GM18951 (cell line): ENCODE measurements at regions not wholly inside any gene's neighbourhood (a gene's known extent, or its start where the extent isn't known, plus 50 kb on each side); places are given as distances from the start of the nearest gene placed in this dataset.

ENCODE experiments used
- POLR2A ChIP-seq: IDR thresholded peaks from 4 replicates; pipeline ENCODE4 v1.6.1; 2011; ENCODE audit warnings: mild to moderate bottlenecking; ENCODE audit not compliant: insufficient read length, insufficient read depth; ENCODE audit errors: extremely low read depth
- in situ Hi-C: fragments of 300-500 bp; cut with MboI; formaldehyde crosslinking; loops from one replicate; pipeline ENCODE4 v1.12.0; 2022; ENCODE audit warnings: low sequenced_read_pairs, mixed read lengths, inconsistent platforms; ENCODE audit not compliant: unreplicated experiment

DNA sequence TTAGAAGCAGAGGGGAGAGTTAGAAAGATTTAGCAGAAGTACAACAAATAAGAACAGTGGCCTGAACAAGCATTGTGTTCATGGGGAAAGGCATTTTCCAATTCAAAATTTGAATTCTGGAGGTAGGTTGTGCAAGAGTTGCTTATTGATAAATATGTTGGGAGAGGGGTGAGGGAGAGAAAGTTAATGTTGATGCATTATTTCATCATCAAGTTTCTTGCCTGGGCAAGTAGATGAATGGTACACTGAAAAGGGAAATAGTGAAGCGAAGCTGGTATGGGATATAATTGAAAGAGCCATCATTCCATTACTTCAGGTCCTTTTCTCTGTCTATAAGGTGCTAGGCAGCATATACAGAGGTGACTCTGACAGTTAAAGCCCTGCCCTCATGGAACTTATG, 288.9 kb upstream of the GBE1 start:
- in situ Hi-C loops, result no loop called here
- no peak for TF ChIP-seq POLR2A

GRCh38 chr3:82048711-82049110, 287.3 kb upstream of the GBE1 start:
- in situ Hi-C loops, result no loop called here
- no peak for TF ChIP-seq POLR2A

GRCh38 chr3:82044930-82045705, 283.7 kb upstream of the GBE1 start:
- no peak for TF ChIP-seq POLR2A
- in situ Hi-C loops, result no loop called here

DNA sequence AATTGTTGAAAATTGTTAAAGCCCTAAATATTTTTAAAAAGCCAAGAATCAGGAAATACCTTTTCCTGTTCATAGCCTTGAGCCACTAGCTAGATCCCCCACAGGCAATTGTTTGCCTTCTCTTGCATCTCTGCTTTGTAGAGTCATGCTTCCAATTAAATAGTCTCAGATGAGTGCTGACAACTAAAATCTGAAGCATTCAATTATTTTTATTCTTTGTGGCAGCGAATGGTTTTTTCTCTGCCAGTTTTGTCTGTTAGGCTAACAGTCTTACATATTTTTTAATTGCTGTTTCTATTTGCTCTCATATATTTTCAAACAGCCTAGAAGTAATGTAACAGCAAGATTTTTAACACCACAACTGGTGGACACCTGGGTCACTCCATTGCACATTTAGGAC, 277.1 kb upstream of the GBE1 start:
- in situ Hi-C loops, result no loop called here
- TF ChIP-seq POLR2A, result no peak

DNA sequence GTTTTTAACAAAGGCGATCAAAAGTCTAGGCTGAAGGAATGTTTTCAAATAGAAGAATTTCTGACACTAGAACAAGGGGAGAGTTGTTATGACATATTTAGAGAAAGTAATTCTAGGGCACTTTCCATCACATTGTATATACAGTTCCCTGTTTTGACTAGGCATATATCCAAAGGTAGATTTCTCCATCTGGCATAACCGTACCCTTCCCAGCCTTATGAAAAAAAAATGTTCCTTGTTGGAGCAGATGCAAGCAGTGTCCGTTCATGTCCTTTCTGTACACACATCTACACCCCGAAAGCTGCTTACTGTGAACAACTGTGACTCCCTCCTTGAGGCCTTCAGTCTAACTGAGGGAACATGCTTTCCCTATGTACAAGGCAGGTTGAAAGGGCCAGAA, 271.7 kb upstream of the GBE1 start:
- in situ Hi-C loops, result no loop called here
- no peak for TF ChIP-seq POLR2A

GRCh38 chr3:82031596-82031995, 270.2 kb upstream of the GBE1 start:
- no peak for TF ChIP-seq POLR2A
- in situ Hi-C loops, result no loop called here

DNA sequence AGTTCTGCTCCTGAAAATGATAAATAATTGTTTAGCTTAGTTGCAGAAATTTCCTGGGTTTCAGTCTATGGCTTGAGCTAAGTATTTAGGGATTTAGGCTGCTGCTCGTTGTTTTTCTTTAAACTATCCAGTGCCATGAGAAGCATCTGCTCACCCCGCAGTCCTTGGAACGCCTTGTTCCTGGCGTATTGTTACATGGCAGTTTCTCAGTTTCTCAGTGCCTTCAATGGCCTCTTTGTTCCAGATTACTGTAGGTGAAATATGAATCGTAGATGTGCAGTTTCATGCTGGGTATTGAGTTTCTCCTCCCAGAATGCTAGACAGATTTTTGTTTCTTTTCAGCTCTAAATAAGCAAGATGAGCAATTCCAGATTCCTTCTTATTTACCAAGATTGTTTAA, 269.5 kb upstream of the GBE1 start:
- TF ChIP-seq POLR2A, result no peak
- in situ Hi-C loops, result no loop called here

GRCh38 chr3:82022836-82023235, 261.4 kb upstream of the GBE1 start:
- in situ Hi-C loops, result no loop called here
- TF ChIP-seq POLR2A, result no peak

GRCh38 chr3:82020282-82020681, 258.8 kb upstream of the GBE1 start:
- in situ Hi-C loops, result no loop called here

GRCh38 chr3:82015241-82015640, 253.8 kb upstream of the GBE1 start:
- in situ Hi-C loops, result no loop called here
- no peak for TF ChIP-seq POLR2A

More at GRCh38 chr3:82020282-82020681, 258.8 kb upstream of the GBE1 start:
- no peak for TF ChIP-seq POLR2A

DNA sequence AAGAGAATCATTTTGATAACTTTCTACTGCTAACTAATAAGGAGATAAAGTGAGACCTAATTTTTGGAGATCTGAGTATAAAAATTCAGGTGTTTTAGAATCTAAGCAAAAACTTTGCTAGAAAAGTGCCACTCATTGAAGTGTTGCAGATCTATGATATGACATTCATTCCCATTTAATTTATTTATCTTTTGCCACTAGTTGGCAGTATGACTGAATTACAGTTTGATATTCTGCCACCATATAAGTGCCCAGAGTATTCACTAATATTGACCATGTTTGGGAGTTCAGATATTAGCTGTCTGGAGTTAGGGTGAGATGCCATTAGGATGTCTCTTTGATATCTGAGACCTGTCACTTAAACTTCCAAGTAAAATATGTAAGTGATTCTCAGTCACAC, 251.3 kb upstream of the GBE1 start:
- in situ Hi-C loops, result no loop called here
- TF ChIP-seq POLR2A, result no peak

DNA sequence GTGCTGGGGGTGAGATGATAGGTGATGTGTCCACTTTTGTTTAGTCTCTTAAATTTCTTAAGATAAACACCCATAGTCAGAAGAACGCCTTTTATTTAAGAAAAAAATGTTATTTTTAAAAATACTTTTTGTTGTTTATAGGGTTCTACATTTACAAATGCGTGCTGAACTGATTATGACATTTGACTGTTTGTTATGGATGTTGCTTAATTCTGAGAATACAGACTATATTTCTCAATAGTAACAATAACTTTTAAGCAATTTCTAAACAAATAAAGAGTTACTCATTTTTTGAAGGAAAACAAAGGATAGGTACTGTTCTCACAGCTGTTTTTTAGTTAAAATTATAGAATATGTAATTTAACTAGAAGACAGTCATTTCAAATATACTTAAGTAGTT, 249.9 kb upstream of the GBE1 start:
- TF ChIP-seq POLR2A, result no peak
- in situ Hi-C loops, result no loop called here

DNA sequence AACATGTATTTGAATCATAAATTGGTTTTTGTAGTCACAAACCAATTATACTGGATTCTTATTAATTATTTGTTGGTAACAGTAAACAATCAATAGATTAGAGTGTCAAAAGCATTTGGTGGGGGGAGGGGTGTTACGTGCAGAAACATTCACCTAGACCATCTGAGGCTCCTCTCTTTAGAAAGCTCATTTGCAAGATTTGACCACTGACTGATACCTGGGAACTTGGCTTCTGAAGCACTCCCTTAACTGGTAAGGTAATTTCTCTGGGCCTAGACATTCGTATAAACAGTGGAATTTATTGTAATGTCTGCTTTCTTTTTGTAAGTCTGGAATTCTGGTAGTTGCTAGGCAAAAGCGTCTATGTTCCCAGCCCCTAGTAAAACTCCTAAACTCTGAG, 243.8 kb upstream of the GBE1 start:
- TF ChIP-seq POLR2A, result no peak
- in situ Hi-C loops, result no loop called here

GRCh38 chr3:82004266-82004665, 242.8 kb upstream of the GBE1 start:
- TF ChIP-seq POLR2A, result no peak
- in situ Hi-C loops, result no loop called here

GRCh38 chr3:82002986-82003642, 241.7 kb upstream of the GBE1 start:
- in situ Hi-C loops, result no loop called here
- no peak for TF ChIP-seq POLR2A

DNA sequence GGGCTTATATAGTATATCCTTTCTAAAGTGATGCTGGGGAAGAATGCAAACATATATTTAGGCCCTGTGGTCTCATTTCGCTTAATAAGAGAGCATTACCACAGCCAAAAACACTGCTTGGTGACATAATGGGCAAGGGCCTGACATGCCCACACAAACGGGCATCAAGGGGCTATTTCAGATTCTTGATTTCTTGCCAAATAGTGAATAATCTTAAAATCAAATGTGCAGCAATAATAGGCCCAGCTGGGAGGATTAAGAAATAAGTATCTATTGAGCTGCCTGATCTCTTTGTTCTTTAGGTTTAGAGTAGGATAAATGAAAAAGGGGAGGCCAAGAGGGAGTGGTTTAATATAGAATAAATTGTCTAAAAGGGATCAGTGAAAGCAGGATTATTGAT, 241.0 kb upstream of the GBE1 start:
- no peak for TF ChIP-seq POLR2A

More for the DNA sequence above, 241.0 kb upstream of the GBE1 start:
- in situ Hi-C loops, result no loop called here
